H1 (cell line): ENCODE measurements at regions not wholly inside any gene's neighbourhood (a gene's known extent, or its start where the extent isn't known, plus 50 kb on each side); places are given as distances from the start of the nearest gene placed in this dataset.

Source experiments
- PHF8 ChIP-seq: fragments of 200-600 bp; sonication (generic); conservative IDR thresholded peaks from 2 replicates; pipeline ENCODE4 v1.7.1; 2012; ENCODE audit warnings: low read depth, mild to moderate bottlenecking, inconsistent platforms, low read length, moderate library complexity

DNA sequence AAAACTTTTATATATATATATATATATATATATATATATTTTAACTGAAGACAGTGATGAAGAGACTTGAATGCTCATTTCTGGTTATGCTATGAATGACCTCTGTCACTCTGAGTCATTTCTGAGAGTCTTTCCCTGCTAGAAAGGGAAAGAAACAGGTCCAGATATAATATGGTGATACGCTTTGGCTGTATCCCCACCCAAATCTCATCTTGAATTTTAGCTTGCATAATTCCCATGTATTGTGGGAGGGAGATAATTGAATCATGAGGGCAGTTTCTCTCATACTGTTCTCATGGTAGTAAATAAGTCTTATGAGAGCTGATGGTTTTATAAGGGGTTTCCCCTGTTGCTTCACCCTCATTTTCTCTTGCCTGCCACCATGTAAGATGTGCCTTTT lies 254.1 kb upstream of the IGFBP7 start (continued):
- TF ChIP-seq PHF8: no peak
